ENCODE measurements at regions not wholly inside any gene's neighbourhood (a gene's known extent, or its start where the extent isn't known, plus 50 kb on each side); places are given as distances from the start of the nearest gene placed in this dataset.

GRCh38 chr7:45450571-45451204 lies 123.5 kb upstream of the ADCY1 start:
- H3K27ac ChIP-seq (replicated peaks) = no peak overlapping the region
- TF ChIP-seq, protein P1, sequence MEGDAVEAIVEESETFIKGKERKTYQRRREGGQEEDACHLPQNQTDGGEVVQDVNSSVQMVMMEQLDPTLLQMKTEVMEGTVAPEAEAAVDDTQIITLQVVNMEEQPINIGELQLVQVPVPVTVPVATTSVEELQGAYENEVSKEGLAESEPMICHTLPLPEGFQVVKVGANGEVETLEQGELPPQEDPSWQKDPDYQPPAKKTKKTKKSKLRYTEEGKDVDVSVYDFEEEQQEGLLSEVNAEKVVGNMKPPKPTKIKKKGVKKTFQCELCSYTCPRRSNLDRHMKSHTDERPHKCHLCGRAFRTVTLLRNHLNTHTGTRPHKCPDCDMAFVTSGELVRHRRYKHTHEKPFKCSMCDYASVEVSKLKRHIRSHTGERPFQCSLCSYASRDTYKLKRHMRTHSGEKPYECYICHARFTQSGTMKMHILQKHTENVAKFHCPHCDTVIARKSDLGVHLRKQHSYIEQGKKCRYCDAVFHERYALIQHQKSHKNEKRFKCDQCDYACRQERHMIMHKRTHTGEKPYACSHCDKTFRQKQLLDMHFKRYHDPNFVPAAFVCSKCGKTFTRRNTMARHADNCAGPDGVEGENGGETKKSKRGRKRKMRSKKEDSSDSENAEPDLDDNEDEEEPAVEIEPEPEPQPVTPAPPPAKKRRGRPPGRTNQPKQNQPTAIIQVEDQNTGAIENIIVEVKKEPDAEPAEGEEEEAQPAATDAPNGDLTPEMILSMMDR (IDR thresholded peaks at IDR 0.05; ENCODE audit: insufficient read depth, low read length) = no peak
- TF ChIP-seq GABPA (IDR thresholded peaks at IDR 0.05; ENCODE audit: low read depth) = no peak
- no peak for TF ChIP-seq REST (IDR thresholded peaks at IDR 0.05; ENCODE audit: insufficient replicate concordance, low read depth)
- no peak for TF ChIP-seq POLR2AphosphoS5 (IDR thresholded peaks at IDR 0.05; ENCODE audit: low read depth)
- no peak for TF ChIP-seq SPI1 (IDR thresholded peaks at IDR 0.05; ENCODE audit: borderline replicate concordance, low read depth)
- no peak overlapping the region for H3K4me3 ChIP-seq (replicated peaks; ENCODE audit: insufficient read depth, low read length)
- no peak for DNase-seq (ENCODE audit: low read depth in 1 of 2, low spot score in 1 of 2)
- peaks cover 6% of the 10 kb centered on the region for H3K27me3 ChIP-seq (ENCODE audit: insufficient read depth, poor library complexity, severe bottlenecking)

DNA sequence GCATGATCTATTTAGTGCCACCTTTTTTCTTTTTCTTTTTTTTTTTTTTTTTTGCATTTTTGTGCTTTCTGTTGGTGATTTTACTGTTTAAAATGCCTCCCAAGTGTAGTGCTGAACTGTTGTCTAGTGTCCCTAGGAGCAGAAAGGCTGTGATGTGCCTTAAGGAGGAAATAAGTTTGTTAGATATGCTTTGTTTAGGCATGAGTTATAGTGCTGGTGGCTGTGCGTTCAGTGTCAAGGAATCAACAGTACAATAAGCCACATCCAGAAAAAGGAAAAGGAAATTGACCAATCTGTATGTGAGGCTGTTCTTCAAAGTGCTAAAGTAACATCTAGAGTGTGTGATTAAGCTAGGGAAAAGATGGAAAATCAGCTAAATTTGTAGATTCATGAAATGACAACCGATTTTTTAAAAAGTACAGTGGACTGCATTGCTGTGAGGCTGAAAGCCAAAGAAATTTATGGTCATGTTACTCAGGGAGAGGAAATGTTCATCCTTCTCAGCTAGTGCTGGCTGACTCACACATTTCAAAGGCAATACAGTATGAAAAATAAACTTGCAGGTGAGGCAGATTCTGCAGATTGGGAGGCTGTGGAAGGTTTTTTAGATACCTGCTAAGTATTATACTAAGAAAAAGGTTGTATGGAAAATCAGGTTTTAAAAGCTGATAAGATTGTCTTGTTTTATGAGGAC lies 122.7 kb upstream of the ADCY1 start:
- Histone ChIP-seq H3K4me3 (replicated peaks; ENCODE audit: insufficient read depth, low read length) (no peak overlapping the region), H3K27me3 (ENCODE audit: insufficient read depth, poor library complexity, severe bottlenecking) (peaks cover 8% of the 10 kb centered on the region), H3K27ac (replicated peaks) (no peak overlapping the region)
- TF ChIP-seq POLR2AphosphoS5 (IDR thresholded peaks at IDR 0.05; ENCODE audit: low read depth) (no peak), REST (IDR thresholded peaks at IDR 0.05; ENCODE audit: insufficient replicate concordance, low read depth) (no peak), GABPA (IDR thresholded peaks at IDR 0.05; ENCODE audit: low read depth) (no peak), SPI1 (IDR thresholded peaks at IDR 0.05; ENCODE audit: borderline replicate concordance, low read depth) (no peak)
- TF ChIP-seq, protein P1 (IDR thresholded peaks at IDR 0.05; ENCODE audit: insufficient read depth, low read length) = no peak
- no peak for DNase-seq (ENCODE audit: low read depth in 1 of 2, low spot score in 1 of 2)

DNA sequence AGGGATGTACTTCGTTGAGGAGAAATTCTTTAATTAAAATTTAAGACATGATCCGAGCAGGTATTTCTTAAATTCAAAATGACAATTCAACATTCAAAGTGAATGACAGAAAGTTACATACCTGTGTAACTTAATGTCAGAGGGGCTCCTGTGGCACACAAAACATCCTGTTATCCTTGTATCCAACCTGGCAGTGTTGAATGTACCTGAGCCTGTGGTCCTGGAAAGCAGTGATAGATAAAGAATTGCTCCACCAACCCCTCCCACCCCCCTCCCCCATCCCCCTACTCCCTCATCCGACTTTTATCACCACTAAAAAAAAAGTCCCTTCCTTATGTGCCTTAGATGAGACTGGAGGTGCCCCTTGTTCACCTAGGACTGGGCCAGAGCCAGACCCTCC lies 119.4 kb upstream of the ADCY1 start:
- no peak for DNase-seq (ENCODE audit: low read depth in 1 of 2, low spot score in 1 of 2)
- Histone ChIP-seq H3K4me3 (replicated peaks; ENCODE audit: insufficient read depth, low read length) (no peak overlapping the region), H3K27ac (replicated peaks) (no peak overlapping the region), H3K27me3 (ENCODE audit: insufficient read depth, poor library complexity, severe bottlenecking) (peaks cover 2% of the 10 kb centered on the region)
- TF ChIP-seq POLR2AphosphoS5 (IDR thresholded peaks at IDR 0.05; ENCODE audit: low read depth) (no peak), REST (IDR thresholded peaks at IDR 0.05; ENCODE audit: insufficient replicate concordance, low read depth) (no peak)
- TF ChIP-seq, protein P1 (IDR thresholded peaks at IDR 0.05; ENCODE audit: insufficient read depth, low read length) = no peak
